NCI-H226 (cell line): ENCODE measurements at regions not wholly inside any gene's neighbourhood (a gene's known extent, or its start where the extent isn't known, plus 50 kb on each side); places are given as distances from the start of the nearest gene placed in this dataset.
"Not testable (repeated sequence)": the region's sequence is repeated elsewhere in the genome, so short reads cannot be mapped to it uniquely, and the experiment has no call there.

Source experiments
- DNase-seq: peaks from one replicate; pipeline ENCODE4 v3.0.0-alpha.2; 2015

GRCh38 chr6:80535914-80536565 lies 429.6 kb downstream of the BCKDHB start:
- no peak for DNase-seq

GRCh38 chr6:80531681-80532619 lies 425.5 kb downstream of the BCKDHB start:
- DNase-seq = no peak

- DNase-seq = no peak
These were observed 423.6 kb downstream of the BCKDHB start for GRCh38 chr6:80530103-80530502.

GRCh38 chr6:80528115-80528514 lies 421.6 kb downstream of the BCKDHB start:
- peak; percentile 50 for DNase-seq

GRCh38 chr6:80527552-80528052 lies 421.1 kb downstream of the BCKDHB start:
- no peak for DNase-seq

GRCh38 chr6:80523531-80523997 lies 417.1 kb downstream of the BCKDHB start:
- peak; percentile 29 for DNase-seq

GRCh38 chr6:80523010-80523409 lies 416.5 kb downstream of the BCKDHB start:
- no peak for DNase-seq

- DNase-seq = no peak
These were observed 416.1 kb downstream of the BCKDHB start for GRCh38 chr6:80522576-80522975.

- peak; percentile 29 for DNase-seq
These were observed 413.5 kb downstream of the BCKDHB start for GRCh38 chr6:80519811-80520594.

- no peak for DNase-seq
These were observed 411.1 kb downstream of the BCKDHB start for GRCh38 chr6:80517525-80517924.

- DNase-seq = not testable (repeated sequence)
These were observed 404.1 kb downstream of the BCKDHB start for GRCh38 chr6:80510521-80510920.

GRCh38 chr6:80508885-80509630 lies 402.6 kb downstream of the BCKDHB start:
- DNase-seq = no peak

- DNase-seq = no peak
These were observed 398.4 kb downstream of the BCKDHB start for GRCh38 chr6:80504882-80505281.

- no peak for DNase-seq
These were observed 397.2 kb downstream of the BCKDHB start for GRCh38 chr6:80503660-80504059.

GRCh38 chr6:80502871-80503270 lies 396.4 kb downstream of the BCKDHB start:
- DNase-seq = no peak

- no peak for DNase-seq
These were observed 395.2 kb downstream of the BCKDHB start for GRCh38 chr6:80501636-80502035.

GRCh38 chr6:80497696-80498486 lies 391.4 kb downstream of the BCKDHB start:
- not testable (repeated sequence) for DNase-seq

GRCh38 chr6:80489911-80490635 lies 383.6 kb downstream of the BCKDHB start:
- DNase-seq = no peak

GRCh38 chr6:80488190-80488589 lies 381.7 kb downstream of the BCKDHB start:
- DNase-seq = no peak

GRCh38 chr6:80485494-80485893 lies 379.0 kb downstream of the BCKDHB start:
- DNase-seq = not testable (repeated sequence)

- no peak for DNase-seq
These were observed 375.6 kb downstream of the BCKDHB start for GRCh38 chr6:80482056-80482455.
